Body of pancreas (tissue), 4 donors: ENCODE measurements at regions not wholly inside any gene's neighbourhood (a gene's known extent, or its start where the extent isn't known, plus 50 kb on each side); places are given as distances from the start of the nearest gene placed in this dataset.

Experiments
- ATAC-seq: fragments of 150-250 bp; one replicate; pipeline ENCODE4 v1.9.1; 2016
- DNase-seq, 4 donors: peaks; one replicate each; pipeline ENCODE4 v3.0.0-alpha.2; 2019
- H3K27ac ChIP-seq, 4 donors: fragments of 200-600 bp; sonication (generic); 1 replicate in 3 of 4; 2 replicates in 1 of 4; pipeline versions ENCODE4 v1.5.1 to v1.6.1; 2016 to 2019; ENCODE audit warnings: mild to moderate bottlenecking in 1 of 4, mixed read lengths in 1 of 4, moderate library complexity in 1 of 4
- H3K27me3 ChIP-seq, 2 donors: fragments of 200-600 bp; sonication (generic); one replicate each; pipeline ENCODE4 v1.6.0; 2016; ENCODE audit warnings: mild to moderate bottlenecking in 1 of 2
- H3K36me3 ChIP-seq, 2 donors: fragments of 200-600 bp; sonication (generic); replicated peaks in 1 of 2; 2 replicates each; pipeline ENCODE4 v1.5.1; 2016; ENCODE audit warnings: low read depth in 2 of 2; ENCODE audit not compliant: insufficient read depth in 1 of 2
- H3K4me1 ChIP-seq: fragments of 200-600 bp; sonication (generic); one replicate; pipeline ENCODE4 v1.6.0; 2016
- H3K4me3 ChIP-seq, 2 donors: fragments of 200-600 bp; sonication (generic); 1 replicate in 1 of 2; 2 replicates in 1 of 2; pipeline ENCODE4 v1.5.1; 2016 to 2019
- H3K9me3 ChIP-seq, 3 donors: fragments of 200-600 bp; sonication (generic); 1 replicate in 2 of 3; 2 replicates in 1 of 3; pipeline ENCODE4 v1.5.1; 2016
- CTCF ChIP-seq, 7 experiments: fragments of 450-650 bp in 4 of 7; fragments of 200-600 bp in 3 of 7; sonication (generic) in 3 of 7; IDR thresholded peaks; one replicate each; pipeline ENCODE4 v1.5.1; 2016 to 2019; ENCODE audit warnings: antibody characterized with exemption in 7 of 7
- POLR2A ChIP-seq, 3 donors: fragments of 450-650 bp; IDR thresholded peaks; one replicate each; pipeline ENCODE4 v1.6.1; 2016; ENCODE audit warnings: antibody characterized with exemption in 3 of 3, mild to moderate bottlenecking in 2 of 3
- WGBS, 2 donors: methylation state at CpG; one replicate each; pipeline ENCODE4 v1.1.5; 2017; 5-methylcytosine and 5-hydroxymethylcytosine counted together
- intact Hi-C: fragments of 100-400 bp; cut with DNase I; formaldehyde crosslinking; loops from one replicate; pipeline ENCODE4 v1.15.1; 2023

- Histone ChIP-seq H3K36me3 (no peaks in the 10 kb centered on the region), H3K27me3 (no peaks in the 10 kb centered on the region), H3K4me3 (no peak overlapping the region), H3K9me3 (no peaks in the 10 kb centered on the region), H3K27ac (no peak overlapping the region), H3K4me1 (no peaks in the 10 kb centered on the region)
- WGBS, 2 donors: 20 to 36% methylated on average over 2 of the region's 2 CpGs
- intact Hi-C loops: no loop called here
- DNase-seq (no peak), ATAC-seq (no peak)
- no peak for TF ChIP-seq POLR2A (IDR thresholded peaks at IDR 0.05)
- no peak for TF ChIP-seq CTCF (IDR thresholded peaks at IDR 0.05)
These were observed 105.4 kb downstream of the CASP12 start for GRCh38 chr11:104792861-104793260.

GRCh38 chr11:104791896-104792295 lies 106.4 kb downstream of the CASP12 start:
- H3K4me1 ChIP-seq: no peaks in the 10 kb centered on the region

GRCh38 chr11:104784684-104785460 lies 113.4 kb downstream of the CASP12 start:
- H3K36me3 ChIP-seq: no peaks in the 10 kb centered on the region
- no peak overlapping the region for H3K4me3 ChIP-seq
- no peaks in the 10 kb centered on the region for H3K27me3 ChIP-seq
- 66 to 70% methylated on average over 4 of the region's 4 CpGs for WGBS, 2 donors
- no peak for DNase-seq
- no peak for ATAC-seq
- H3K4me1 ChIP-seq: no peaks in the 10 kb centered on the region
- TF ChIP-seq POLR2A (IDR thresholded peaks at IDR 0.05) (no peak), CTCF (IDR thresholded peaks at IDR 0.05) (no peak)
- intact Hi-C loops: no loop called here
- no peaks in the 10 kb centered on the region for H3K9me3 ChIP-seq
- H3K27ac ChIP-seq: no peak overlapping the region

More at GRCh38 chr11:104791896-104792295, 106.4 kb downstream of the CASP12 start:
- Histone ChIP-seq H3K27me3 (no peaks in the 10 kb centered on the region), H3K27ac (no peak overlapping the region), H3K9me3 (no peaks in the 10 kb centered on the region), H3K4me3 (no peak overlapping the region), H3K36me3 (no peaks in the 10 kb centered on the region)
- ATAC-seq (no peak), DNase-seq (no peak)
- TF ChIP-seq CTCF (IDR thresholded peaks at IDR 0.05): no peak
- no peak for TF ChIP-seq POLR2A (IDR thresholded peaks at IDR 0.05)
- intact Hi-C loops: no loop called here
- 69 to 74% methylated on average over 2 of the region's 2 CpGs for WGBS, 2 donors

GRCh38 chr11:104783241-104783640 lies 115.0 kb downstream of the CASP12 start:
- no peaks in the 10 kb centered on the region for H3K4me1 ChIP-seq
- 84 to 88% methylated on average over 2 of the region's 2 CpGs for WGBS, 2 donors
- no peak overlapping the region for H3K27ac ChIP-seq
- no peak for ATAC-seq
- no peaks in the 10 kb centered on the region for H3K36me3 ChIP-seq
- DNase-seq: no peak
- TF ChIP-seq CTCF (IDR thresholded peaks at IDR 0.05) (no peak), POLR2A (IDR thresholded peaks at IDR 0.05) (no peak)
- no peaks in the 10 kb centered on the region for H3K9me3 ChIP-seq
- intact Hi-C loops: no loop called here
- no peak overlapping the region for H3K4me3 ChIP-seq
- no peaks in the 10 kb centered on the region for H3K27me3 ChIP-seq

- H3K9me3 ChIP-seq: no peaks in the 10 kb centered on the region
- intact Hi-C loops: no loop called here
- no peak for TF ChIP-seq CTCF (IDR thresholded peaks at IDR 0.05)
- TF ChIP-seq POLR2A (IDR thresholded peaks at IDR 0.05): no peak
- H3K27me3 ChIP-seq: no peaks in the 10 kb centered on the region
- WGBS, 2 donors: 79 to 100% methylated on average over 1 of the region's 1 CpG
- H3K4me3 ChIP-seq: no peak overlapping the region
- H3K36me3 ChIP-seq: no peaks in the 10 kb centered on the region
- H3K27ac ChIP-seq: no peak overlapping the region
- H3K4me1 ChIP-seq: no peaks in the 10 kb centered on the region
- DNase-seq (no peak), ATAC-seq (no peak)
These were observed 115.9 kb downstream of the CASP12 start for GRCh38 chr11:104782377-104782754.
